ENCODE measurements at regions not wholly inside any gene's neighbourhood (a gene's known extent, or its start where the extent isn't known, plus 50 kb on each side); places are given as distances from the start of the nearest gene placed in this dataset.

- no peak for DNase-seq
These were observed 54.8 kb downstream of the RTP5 start for GRCh38 chr2:241924069-241924908.

GRCh38 chr2:241924909-241925250, 55.4 kb downstream of the RTP5 start:
- DNase-seq = no peak

- DNase-seq = no peak
These were observed 55.7 kb downstream of the RTP5 start for GRCh38 chr2:241925277-241925676.

GRCh38 chr2:241925821-241926441, 56.4 kb downstream of the RTP5 start:
- DNase-seq = no peak

GRCh38 chr2:241926541-241927311, 57.2 kb downstream of the RTP5 start:
- DNase-seq = no peak

- no peak for DNase-seq
These were observed 60.3 kb downstream of the RTP5 start for GRCh38 chr2:241929551-241930490.

- DNase-seq = no peak
These were observed 61.8 kb downstream of the RTP5 start for GRCh38 chr2:241931084-241931975.

GRCh38 chr2:241931976-241932898, 62.7 kb downstream of the RTP5 start:
- no peak for DNase-seq

- DNase-seq = no peak
These were observed 63.3 kb downstream of the RTP5 start for GRCh38 chr2:241932899-241933178.

GRCh38 chr2:241933179-241933911, 63.8 kb downstream of the RTP5 start:
- DNase-seq = no peak

- no peak for DNase-seq
These were observed 65.8 kb downstream of the RTP5 start for GRCh38 chr2:241935314-241935713.

- DNase-seq = no peak
These were observed 66.2 kb downstream of the RTP5 start for GRCh38 chr2:241935774-241936173.

GRCh38 chr2:241936457-241937133, 67.1 kb downstream of the RTP5 start:
- DNase-seq = no peak

GRCh38 chr2:241937297-241937696, 67.8 kb downstream of the RTP5 start:
- DNase-seq = no peak

- no peak for DNase-seq
These were observed 70.0 kb downstream of the RTP5 start for GRCh38 chr2:241939541-241939940.

- no peak for DNase-seq
These were observed 70.8 kb downstream of the RTP5 start for GRCh38 chr2:241940329-241940728.

GRCh38 chr2:241941691-241942301, 72.3 kb downstream of the RTP5 start:
- DNase-seq = no peak

GRCh38 chr2:241942416-241943208, 73.1 kb downstream of the RTP5 start:
- DNase-seq = no peak

All from NCI-H1048 (cell line).